ENCODE measurements at regions not wholly inside any gene's neighbourhood (a gene's known extent, or its start where the extent isn't known, plus 50 kb on each side); places are given as distances from the start of the nearest gene placed in this dataset.

DNA sequence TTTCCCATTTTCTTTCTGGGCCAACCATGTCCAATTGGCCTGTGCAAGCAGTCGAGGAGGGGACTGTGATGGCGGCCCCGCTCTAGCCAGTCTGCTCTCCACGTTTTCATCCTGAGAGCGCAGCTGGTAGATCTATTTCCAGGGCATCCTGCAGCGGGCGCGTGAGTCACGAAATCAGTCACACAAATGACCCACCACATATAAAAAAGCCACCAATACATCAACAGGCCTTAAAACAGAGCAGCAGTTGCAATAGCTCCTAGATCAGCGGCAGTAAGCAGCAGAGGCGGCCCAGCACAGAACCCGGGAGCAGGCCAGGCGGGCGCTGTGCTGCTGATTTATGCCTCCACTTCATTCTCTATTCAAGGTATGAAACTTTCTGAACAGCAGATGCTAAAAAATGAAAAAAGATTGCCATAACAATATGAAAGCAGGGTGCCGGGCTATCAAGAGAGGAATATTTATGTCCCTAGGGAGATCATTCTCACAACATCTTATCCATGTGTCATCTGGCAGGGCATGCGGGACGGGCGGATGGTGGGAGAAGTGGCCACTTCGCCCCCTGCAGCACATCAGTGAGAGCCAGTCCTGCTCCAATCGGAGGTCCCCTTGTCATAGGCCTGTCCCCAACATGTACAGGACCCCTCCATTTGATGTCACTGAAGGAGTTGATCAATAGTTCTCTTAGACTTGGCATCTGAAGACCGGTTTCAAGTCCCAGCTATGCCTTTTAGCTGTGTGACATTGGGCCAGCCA is 98.0 kb upstream of the GPR26 start:
- TF ChIP-seq EZH2 (IDR thresholded peaks at IDR 0.05; ENCODE audit: insufficient read depth, poor library complexity, severe bottlenecking) (no peak), EZH2phosphoT487 (IDR thresholded peaks at IDR 0.05; ENCODE audit: insufficient read depth, low read depth) (no peak)

Measured in GM23248 (cell line).